ENCODE measurements at regions not wholly inside any gene's neighbourhood (a gene's known extent, or its start where the extent isn't known, plus 50 kb on each side); places are given as distances from the start of the nearest gene placed in this dataset.
A peak's percentile ranks its signal among the peaks of the same experiment; 100 is the strongest.

GRCh38 chrX:120774606-120775005, 101.1 kb downstream of the CT47B1 start:
- intact Hi-C loops (cut with DNase I; ENCODE audit: low total_unique reads) = no loop called here
- in situ Hi-C loops (cut with MboI; ENCODE audit: low pct_ligation_motif_present in 1 of 4, low pct_unique_long_range_greater_than_20kb in 1 of 4, low sequenced_read_pairs in 3 of 4) = loop anchor here in 2 of 4 donors (25.0 kb wide), 1 partner anchor 262 kb away; no protein-coding TSS in a partner anchor
- TF ChIP-seq EP300 (IDR thresholded peaks at IDR 0.05; ENCODE audit: low read depth) (no peak), CTCF (IDR thresholded peaks at IDR 0.05) (no peak), POLR2A (IDR thresholded peaks at IDR 0.05) (no peak), POLR2AphosphoS5 (IDR thresholded peaks at IDR 0.05) (no peak)

GRCh38 chrX:120773801-120774200, 101.9 kb downstream of the CT47B1 start:
- in situ Hi-C loops (cut with MboI; ENCODE audit: low pct_ligation_motif_present in 1 of 4, low pct_unique_long_range_greater_than_20kb in 1 of 4, low sequenced_read_pairs in 3 of 4) = loop anchor here in 2 of 4 donors (25.0 kb wide), 1 partner anchor 262 kb away; no protein-coding TSS in a partner anchor
- no peaks in the 10 kb centered on the region for H3K36me3 ChIP-seq
- H3K27ac ChIP-seq = no peak overlapping the region
- DNase-seq = no peak
- intact Hi-C loops (cut with DNase I; ENCODE audit: low total_unique reads) = no loop called here
- 36% methylated on average over 5 of the region's 5 CpGs; no CpG with 5 or more reads in 1 of the 2 donors for WGBS, 2 donors (ENCODE audit: low coverage in 1 of 2)
- H3K4me1 ChIP-seq = no peaks in the 10 kb centered on the region
- no peak overlapping the region for H3K4me3 ChIP-seq
- no peaks in the 10 kb centered on the region for H3K27me3 ChIP-seq
- H3K9me3 ChIP-seq = no peaks in the 10 kb centered on the region
- no peak for TF ChIP-seq POLR2AphosphoS5 (IDR thresholded peaks at IDR 0.05)
- no peak for TF ChIP-seq EP300 (IDR thresholded peaks at IDR 0.05; ENCODE audit: low read depth)
- TF ChIP-seq CTCF (IDR thresholded peaks at IDR 0.05) = no peak
- no peak for TF ChIP-seq POLR2A (IDR thresholded peaks at IDR 0.05)

More at GRCh38 chrX:120774606-120775005, 101.1 kb downstream of the CT47B1 start:
- H3K27ac ChIP-seq = no peak overlapping the region
- DNase-seq = no peak
- no peaks in the 10 kb centered on the region for H3K36me3 ChIP-seq
- H3K4me3 ChIP-seq = no peak overlapping the region
- H3K27me3 ChIP-seq = no peaks in the 10 kb centered on the region
- no peaks in the 10 kb centered on the region for H3K4me1 ChIP-seq
- no peaks in the 10 kb centered on the region for H3K9me3 ChIP-seq

- Histone ChIP-seq H3K9me3 (no peaks in the 10 kb centered on the region), H3K4me1 (no peaks in the 10 kb centered on the region), H3K27ac (no peak overlapping the region), H3K27me3 (no peaks in the 10 kb centered on the region), H3K36me3 (no peaks in the 10 kb centered on the region), H3K4me3 (no peak overlapping the region)
- WGBS, 2 donors (ENCODE audit: low coverage in 1 of 2) = 33 to 62% methylated on average over 3 to 8 of the region's 8 CpGs
- TF ChIP-seq POLR2A (IDR thresholded peaks at IDR 0.05) (no peak), CTCF (IDR thresholded peaks at IDR 0.05) (peak in 2 of 5 experiments; percentile 16 to 19), POLR2AphosphoS5 (IDR thresholded peaks at IDR 0.05) (no peak), EP300 (IDR thresholded peaks at IDR 0.05; ENCODE audit: low read depth) (no peak)
- intact Hi-C loops (cut with DNase I; ENCODE audit: low total_unique reads) = no loop called here
- in situ Hi-C loops (cut with MboI; ENCODE audit: low pct_ligation_motif_present in 1 of 4, low pct_unique_long_range_greater_than_20kb in 1 of 4, low sequenced_read_pairs in 3 of 4) = loop anchor here in 2 of 4 donors (25.0 kb wide), 1 partner anchor 257 kb away; no protein-coding TSS in a partner anchor
- no peak for DNase-seq
Measured at GRCh38 chrX:120769576-120770341, 105.9 kb downstream of the CT47B1 start.

GRCh38 chrX:120768681-120769080, 107.0 kb downstream of the CT47B1 start:
- no peak overlapping the region for H3K4me3 ChIP-seq
- H3K36me3 ChIP-seq = no peaks in the 10 kb centered on the region
- no peaks in the 10 kb centered on the region for H3K4me1 ChIP-seq
- no peaks in the 10 kb centered on the region for H3K27me3 ChIP-seq
- in situ Hi-C loops (cut with MboI; ENCODE audit: low pct_ligation_motif_present in 1 of 4, low pct_unique_long_range_greater_than_20kb in 1 of 4, low sequenced_read_pairs in 3 of 4) (loop anchor here in 2 of 4 donors (25.0 kb wide), 1 partner anchor 256 kb away; no protein-coding TSS in a partner anchor), intact Hi-C loops (cut with DNase I; ENCODE audit: low total_unique reads) (no loop called here)
- H3K27ac ChIP-seq = no peak overlapping the region
- DNase-seq = no peak
- 73 to 100% methylated on average over 1 to 2 of the region's 2 CpGs for WGBS, 2 donors (ENCODE audit: low coverage in 1 of 2)
- TF ChIP-seq EP300 (IDR thresholded peaks at IDR 0.05; ENCODE audit: low read depth) = no peak
- TF ChIP-seq CTCF (IDR thresholded peaks at IDR 0.05) = no peak
- TF ChIP-seq POLR2AphosphoS5 (IDR thresholded peaks at IDR 0.05) = no peak
- TF ChIP-seq POLR2A (IDR thresholded peaks at IDR 0.05) = no peak
- no peaks in the 10 kb centered on the region for H3K9me3 ChIP-seq
